ENCODE measurements at regions not wholly inside any gene's neighbourhood (a gene's known extent, or its start where the extent isn't known, plus 50 kb on each side); places are given as distances from the start of the nearest gene placed in this dataset.

DNA sequence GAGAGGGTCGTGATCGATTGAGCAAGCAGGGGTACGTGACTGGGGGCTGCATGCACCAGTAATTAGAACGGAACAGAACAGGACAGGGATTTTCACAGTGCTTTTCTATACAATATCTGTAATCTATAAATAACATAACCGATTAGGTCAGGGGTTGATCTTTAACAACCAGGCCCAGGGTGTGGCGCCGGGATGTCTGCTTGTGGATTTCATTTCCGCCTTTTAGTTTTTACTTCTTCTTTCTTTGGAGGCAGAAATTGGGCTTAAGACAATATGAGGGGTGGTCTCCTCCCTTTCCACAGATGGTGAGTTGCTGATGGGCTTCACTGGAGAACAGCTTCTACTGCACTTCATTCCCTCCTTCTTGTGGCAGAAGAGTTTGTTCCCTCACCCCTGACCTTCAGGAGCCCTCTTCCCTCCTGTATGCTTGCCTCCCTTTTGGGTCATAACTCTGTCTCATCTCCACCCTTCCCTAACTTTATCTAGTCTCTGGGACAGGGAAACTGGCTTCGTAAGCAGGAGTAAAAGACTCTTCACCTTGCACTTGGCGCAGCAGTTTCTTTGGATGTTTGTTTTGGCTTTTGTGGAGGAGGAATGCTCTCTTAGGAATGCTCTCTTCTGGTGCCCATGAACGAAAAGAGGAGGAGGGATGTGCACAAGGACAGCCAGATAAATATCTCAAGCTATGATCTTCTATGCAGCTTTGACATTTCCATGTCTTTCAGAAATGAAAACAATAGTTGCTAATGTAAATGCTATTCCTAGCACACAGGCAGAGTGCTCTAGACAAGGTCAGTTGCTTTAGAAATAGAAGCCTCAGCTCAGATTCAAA lies 139.8 kb upstream of the RPS23 start:
- no peaks in the 10 kb centered on the region for H3K36me3 ChIP-seq
- no peaks in the 10 kb centered on the region for H3K27me3 ChIP-seq (replicated peaks)
- H3K4me3 ChIP-seq: no peak overlapping the region
- H3K9me3 ChIP-seq (replicated peaks): no peaks in the 10 kb centered on the region
- H3K27ac ChIP-seq: no peak overlapping the region
- H3K4me1 ChIP-seq (replicated peaks): peaks cover 32% of the 10 kb centered on the region
- no peak for DNase-seq (ENCODE audit: low read depth in 1 of 2, low spot score in 2 of 2)

DNA sequence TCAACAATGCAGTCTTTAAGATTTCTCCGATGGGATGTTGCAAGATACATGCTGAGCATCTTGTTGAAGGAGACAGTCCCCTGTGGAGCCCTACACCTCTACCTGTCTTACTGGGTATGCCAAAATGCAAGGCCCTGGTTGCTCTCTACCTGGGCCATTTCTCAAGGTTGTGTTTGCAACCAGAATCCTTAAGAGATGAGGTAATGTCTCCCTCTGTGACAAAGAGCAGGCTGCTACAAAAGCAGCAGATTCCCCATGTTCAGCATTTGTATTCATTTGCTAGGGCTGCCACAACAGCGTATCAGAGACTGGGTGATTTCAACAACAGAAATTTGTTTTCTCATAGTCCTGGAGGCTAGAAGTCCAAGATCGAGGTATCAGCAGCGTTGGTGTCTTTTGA lies 138.4 kb upstream of the RPS23 start:
- H3K9me3 ChIP-seq (replicated peaks): no peaks in the 10 kb centered on the region
- no peaks in the 10 kb centered on the region for H3K36me3 ChIP-seq
- H3K27me3 ChIP-seq (replicated peaks): no peaks in the 10 kb centered on the region
- no peak overlapping the region for H3K4me3 ChIP-seq
- peaks cover 34% of the 10 kb centered on the region for H3K4me1 ChIP-seq (replicated peaks)
- no peak overlapping the region for H3K27ac ChIP-seq
- DNase-seq (ENCODE audit: low read depth in 1 of 2, low spot score in 2 of 2): no peak

DNA sequence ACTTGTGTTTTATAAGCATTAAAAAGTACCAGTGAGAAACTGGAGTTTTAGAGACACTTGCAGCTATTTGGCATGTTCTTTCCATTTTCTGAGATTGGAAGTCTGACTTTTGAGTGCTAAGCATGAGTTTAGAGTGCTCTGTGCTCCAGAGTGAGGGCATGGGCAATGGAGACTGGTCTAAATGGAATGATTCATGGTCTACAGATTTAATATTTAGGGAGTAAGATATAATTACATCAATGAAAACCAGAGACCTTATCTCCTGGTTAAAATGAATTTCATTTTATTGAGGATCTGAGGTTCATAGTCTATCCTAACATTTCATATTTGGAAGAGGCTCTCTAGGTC lies 135.9 kb upstream of the RPS23 start:
- peak overlapping the region; percentile 59 for H3K27ac ChIP-seq
- H3K9me3 ChIP-seq (replicated peaks): no peaks in the 10 kb centered on the region
- no peaks in the 10 kb centered on the region for H3K36me3 ChIP-seq
- no peaks in the 10 kb centered on the region for H3K27me3 ChIP-seq (replicated peaks)
- DNase-seq (ENCODE audit: low read depth in 1 of 2, low spot score in 2 of 2): no peak
- peaks cover 23% of the 10 kb centered on the region for H3K4me1 ChIP-seq (replicated peaks)
- H3K4me3 ChIP-seq: no peak overlapping the region

DNA sequence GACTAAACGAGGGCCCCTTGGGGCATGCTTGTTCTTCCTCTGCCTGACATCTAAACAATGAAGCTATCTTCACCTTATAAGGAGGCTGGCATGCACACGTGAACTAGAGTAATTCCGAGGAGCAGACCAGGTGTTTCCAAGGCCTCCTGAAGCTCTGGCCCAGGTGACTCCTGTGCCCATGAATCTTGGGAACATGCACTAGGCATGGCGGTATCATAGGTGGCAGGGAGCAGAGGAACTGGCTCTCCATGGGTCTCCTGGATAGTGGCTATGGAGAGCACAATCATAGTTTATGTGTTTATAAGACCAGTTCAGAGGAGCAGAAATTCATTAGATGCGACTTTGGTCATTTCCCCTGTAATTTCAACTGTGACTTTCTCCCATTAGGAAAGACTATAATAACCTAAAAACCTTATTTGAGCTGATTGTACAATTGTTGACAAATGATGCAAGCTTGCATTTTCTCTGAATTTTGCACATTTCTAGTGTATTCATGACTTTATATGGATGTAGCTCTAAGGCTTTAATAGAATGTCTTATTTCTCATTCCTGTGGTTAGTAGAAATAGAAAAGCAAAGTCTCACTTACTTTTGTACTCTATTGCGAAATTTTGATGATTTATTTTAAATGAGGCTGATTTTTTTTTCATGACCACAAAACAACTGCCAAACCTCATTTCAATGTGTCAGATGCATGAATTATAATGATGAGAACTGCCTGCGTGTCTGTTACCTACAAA lies 135.3 kb upstream of the RPS23 start:
- H3K4me3 ChIP-seq: no peak overlapping the region
- H3K9me3 ChIP-seq (replicated peaks): no peaks in the 10 kb centered on the region
- DNase-seq (ENCODE audit: low read depth in 1 of 2, low spot score in 2 of 2): peak in 1 of 2 experiments; percentile 67
- no peaks in the 10 kb centered on the region for H3K27me3 ChIP-seq (replicated peaks)
- H3K36me3 ChIP-seq: no peaks in the 10 kb centered on the region
- H3K27ac ChIP-seq: peak overlapping the region; percentile 59
- H3K4me1 ChIP-seq (replicated peaks): peaks cover 23% of the 10 kb centered on the region

DNA sequence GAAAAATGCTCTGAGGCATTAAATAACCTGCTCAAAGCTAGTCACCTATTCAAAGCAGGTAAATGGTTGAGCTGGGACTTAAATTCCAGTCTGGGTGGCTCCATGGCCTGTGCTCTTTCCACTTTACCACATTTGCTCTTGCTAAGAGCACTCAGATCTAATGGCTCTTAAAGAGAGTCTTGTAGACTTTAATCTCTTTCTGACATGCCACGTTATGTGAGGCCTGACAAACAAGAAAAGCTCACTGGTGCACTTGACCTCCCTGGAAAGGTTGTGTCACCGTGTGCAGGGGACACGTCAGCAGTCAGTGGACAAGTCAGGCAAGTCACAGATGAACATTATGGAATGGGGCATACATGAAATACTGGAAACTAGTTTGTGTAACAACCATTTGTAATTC lies 129.9 kb upstream of the RPS23 start:
- no peak for DNase-seq (ENCODE audit: low read depth in 1 of 2, low spot score in 2 of 2)
- Histone ChIP-seq H3K36me3 (no peaks in the 10 kb centered on the region), H3K4me1 (replicated peaks) (peaks cover 32% of the 10 kb centered on the region), H3K9me3 (replicated peaks) (peaks cover 8% of the 10 kb centered on the region), H3K4me3 (no peak overlapping the region), H3K27me3 (replicated peaks) (no peaks in the 10 kb centered on the region), H3K27ac (no peak overlapping the region)

DNA sequence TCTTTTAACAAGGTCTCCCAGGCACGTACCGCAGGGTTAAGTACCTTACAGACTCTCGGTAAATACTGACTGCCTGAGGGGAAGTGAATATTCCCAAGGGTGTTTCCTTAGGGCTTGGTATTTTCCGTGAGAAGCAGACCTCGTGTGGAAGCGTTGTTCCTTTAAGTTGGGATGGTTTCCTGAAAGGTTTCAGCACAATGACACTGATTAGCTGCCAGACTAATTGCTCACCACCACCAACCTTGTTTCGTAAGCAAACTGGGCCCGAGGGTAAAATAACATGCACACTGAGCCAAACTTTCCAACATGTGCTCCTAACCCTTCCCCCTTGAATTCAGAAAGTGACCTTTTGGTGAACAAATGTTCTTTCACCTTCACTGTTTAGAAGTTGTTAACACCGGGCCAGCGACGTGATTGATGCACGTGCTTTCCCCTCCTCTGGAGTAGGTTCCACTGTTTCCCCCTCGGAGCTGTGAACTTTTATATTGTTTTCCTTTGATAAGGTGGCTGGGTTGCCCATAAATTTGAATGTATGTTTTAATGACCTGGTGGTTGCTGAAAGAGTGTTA lies 128.1 kb upstream of the RPS23 start:
- Histone ChIP-seq H3K4me3 (no peak overlapping the region), H3K27ac (peak overlapping the region; percentile 99)

DNA sequence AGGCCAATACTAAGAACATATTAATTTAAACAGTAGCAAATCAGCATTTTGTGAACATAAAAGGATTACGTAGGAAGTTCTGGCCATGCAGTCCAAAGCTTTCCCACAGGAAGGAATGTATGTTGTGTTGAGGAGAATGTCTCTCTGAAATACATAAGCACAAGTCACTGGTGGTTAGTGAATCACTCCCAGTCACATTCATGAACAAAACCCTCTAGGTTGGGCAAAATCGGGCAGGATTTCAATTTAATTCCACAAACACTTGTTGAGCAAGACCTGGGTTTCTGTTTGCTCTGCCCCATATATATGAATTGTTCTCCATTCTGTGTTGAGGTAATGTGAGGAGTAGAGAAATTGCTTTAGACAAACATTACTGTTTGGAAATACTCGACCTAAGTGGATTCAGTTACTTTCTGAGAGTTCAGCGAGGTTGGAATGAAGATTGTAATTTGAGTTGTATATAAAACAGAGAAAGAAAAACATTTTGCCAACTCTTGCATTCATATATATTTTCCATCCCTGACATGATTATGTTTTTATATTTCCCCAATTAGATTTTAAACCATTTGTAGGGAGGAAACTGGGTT lies 127.6 kb upstream of the RPS23 start:
- no peak overlapping the region for H3K4me3 ChIP-seq
- H3K27ac ChIP-seq: peak overlapping the region; percentile 99
- H3K9me3 ChIP-seq (replicated peaks): peaks cover 8% of the 10 kb centered on the region
- H3K36me3 ChIP-seq: no peaks in the 10 kb centered on the region
- peak; percentile 69 to 91 for DNase-seq (ENCODE audit: low read depth in 1 of 2, low spot score in 2 of 2)
- H3K27me3 ChIP-seq (replicated peaks): no peaks in the 10 kb centered on the region
- peaks cover 29% of the 10 kb centered on the region for H3K4me1 ChIP-seq (replicated peaks)

More for the DNA sequence above, 128.1 kb upstream of the RPS23 start:
- Histone ChIP-seq H3K27me3 (replicated peaks) (no peaks in the 10 kb centered on the region), H3K4me1 (replicated peaks) (peaks cover 29% of the 10 kb centered on the region), H3K9me3 (replicated peaks) (peaks cover 8% of the 10 kb centered on the region), H3K36me3 (no peaks in the 10 kb centered on the region)
- peak; percentile 70 to 85 for DNase-seq (ENCODE audit: low read depth in 1 of 2, low spot score in 2 of 2)

DNA sequence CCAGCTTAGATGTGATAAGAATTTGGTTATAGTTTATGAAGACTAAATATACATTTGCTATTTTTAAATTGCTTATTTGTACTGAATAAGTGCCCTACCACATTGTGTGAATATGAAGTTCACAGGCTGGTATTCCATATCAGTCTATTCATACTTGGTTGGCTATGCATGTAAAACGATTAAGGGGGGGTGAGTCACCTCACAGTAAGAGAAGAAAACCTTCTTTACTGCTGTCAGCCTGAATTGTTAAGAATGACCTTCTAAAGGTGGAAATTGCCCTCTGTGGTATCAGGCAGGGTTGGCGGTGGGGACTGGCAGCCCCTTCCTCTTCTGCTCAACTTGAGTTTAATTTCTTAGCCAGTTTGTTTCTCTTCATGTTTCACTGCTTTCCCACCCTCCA lies 127.0 kb upstream of the RPS23 start:
- H3K4me1 ChIP-seq (replicated peaks): peaks cover 29% of the 10 kb centered on the region
- DNase-seq (ENCODE audit: low read depth in 1 of 2, low spot score in 2 of 2): peak in 1 of 2 experiments; percentile 84
- H3K9me3 ChIP-seq (replicated peaks): peaks cover 8% of the 10 kb centered on the region
- peak overlapping the region; percentile 99 for H3K27ac ChIP-seq
- H3K4me3 ChIP-seq: no peak overlapping the region
- H3K27me3 ChIP-seq (replicated peaks): no peaks in the 10 kb centered on the region
- H3K36me3 ChIP-seq: no peaks in the 10 kb centered on the region

DNA sequence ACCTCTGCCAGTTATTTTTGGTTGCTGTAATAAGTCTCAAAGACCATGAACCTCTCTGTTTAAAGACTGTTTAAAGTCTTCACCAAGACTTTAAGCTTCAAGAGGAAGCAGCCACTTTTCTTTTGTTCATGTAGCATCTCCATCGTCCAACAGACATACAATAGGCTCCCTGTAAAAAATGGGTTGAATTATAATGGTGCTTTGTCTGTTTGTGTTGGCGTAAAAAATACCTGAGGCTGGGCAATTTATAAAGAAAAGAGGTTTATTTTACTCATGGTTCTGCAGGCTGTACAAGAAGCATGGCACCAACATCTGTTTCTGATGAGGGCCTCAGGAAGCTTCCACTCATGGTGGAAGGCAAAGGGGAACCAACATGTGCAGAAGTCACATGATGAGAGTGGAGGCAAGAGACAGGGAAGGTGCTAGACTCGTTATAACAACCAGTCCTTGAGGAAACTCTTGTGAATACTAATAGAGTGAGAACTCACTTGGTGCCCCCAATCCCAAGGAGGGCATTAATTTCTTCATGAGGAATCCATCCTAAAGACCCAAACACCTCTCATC lies 126.3 kb upstream of the RPS23 start:
- Histone ChIP-seq H3K36me3 (no peaks in the 10 kb centered on the region), H3K27me3 (replicated peaks) (no peaks in the 10 kb centered on the region), H3K4me1 (replicated peaks) (peaks cover 29% of the 10 kb centered on the region), H3K4me3 (no peak overlapping the region), H3K9me3 (replicated peaks) (peaks cover 8% of the 10 kb centered on the region), H3K27ac (peak overlapping the region; percentile 99)
- no peak for DNase-seq (ENCODE audit: low read depth in 1 of 2, low spot score in 2 of 2)

DNA sequence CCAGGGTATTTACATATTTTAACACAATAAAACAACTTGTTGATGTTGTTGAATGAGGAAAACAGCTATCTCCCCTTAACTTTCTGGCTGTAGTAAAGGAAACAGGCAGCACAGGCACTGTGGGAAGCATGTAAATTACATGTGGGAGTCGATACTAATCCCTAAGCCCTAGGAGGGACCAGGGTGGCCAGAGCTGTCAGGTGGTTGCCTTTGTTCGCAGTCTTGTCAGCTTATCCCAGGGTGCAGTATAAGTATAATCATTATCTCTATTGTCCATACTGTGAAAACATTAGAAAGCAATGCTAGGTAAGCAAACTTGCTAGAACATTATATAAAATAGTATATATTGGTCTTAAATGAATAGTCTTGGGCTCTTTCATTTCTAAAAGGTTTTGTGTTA lies 125.6 kb upstream of the RPS23 start:
- DNase-seq (ENCODE audit: low read depth in 1 of 2, low spot score in 2 of 2): no peak
- Histone ChIP-seq H3K27me3 (replicated peaks) (no peaks in the 10 kb centered on the region), H3K36me3 (no peaks in the 10 kb centered on the region), H3K9me3 (replicated peaks) (peaks cover 8% of the 10 kb centered on the region), H3K27ac (no peak overlapping the region), H3K4me1 (replicated peaks) (peaks cover 29% of the 10 kb centered on the region), H3K4me3 (no peak overlapping the region)

DNA sequence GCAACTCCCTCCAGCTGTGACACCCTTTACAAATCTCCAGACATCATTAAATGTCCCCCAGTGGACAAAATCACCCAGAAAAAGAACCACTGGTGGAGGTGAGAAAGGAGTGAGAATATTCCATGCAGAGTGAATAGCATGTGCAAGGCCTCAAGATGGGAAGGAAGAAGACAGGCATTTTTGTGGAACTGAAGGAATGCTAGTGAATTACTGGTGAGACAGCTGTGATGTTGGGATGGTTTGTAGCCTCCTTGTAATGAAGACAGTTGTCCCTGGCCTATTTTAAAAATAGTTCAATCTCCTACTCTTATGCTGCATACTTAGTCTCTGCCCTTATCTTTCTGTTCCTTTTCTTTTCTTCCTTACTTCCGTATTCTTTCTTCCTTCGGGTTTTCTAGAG lies 124.9 kb upstream of the RPS23 start:
- H3K9me3 ChIP-seq (replicated peaks): peaks cover 8% of the 10 kb centered on the region
- no peaks in the 10 kb centered on the region for H3K36me3 ChIP-seq
- no peaks in the 10 kb centered on the region for H3K27me3 ChIP-seq (replicated peaks)
- H3K27ac ChIP-seq: no peak overlapping the region
- H3K4me1 ChIP-seq (replicated peaks): peaks cover 35% of the 10 kb centered on the region
- no peak overlapping the region for H3K4me3 ChIP-seq
- DNase-seq (ENCODE audit: low read depth in 1 of 2, low spot score in 2 of 2): no peak

DNA sequence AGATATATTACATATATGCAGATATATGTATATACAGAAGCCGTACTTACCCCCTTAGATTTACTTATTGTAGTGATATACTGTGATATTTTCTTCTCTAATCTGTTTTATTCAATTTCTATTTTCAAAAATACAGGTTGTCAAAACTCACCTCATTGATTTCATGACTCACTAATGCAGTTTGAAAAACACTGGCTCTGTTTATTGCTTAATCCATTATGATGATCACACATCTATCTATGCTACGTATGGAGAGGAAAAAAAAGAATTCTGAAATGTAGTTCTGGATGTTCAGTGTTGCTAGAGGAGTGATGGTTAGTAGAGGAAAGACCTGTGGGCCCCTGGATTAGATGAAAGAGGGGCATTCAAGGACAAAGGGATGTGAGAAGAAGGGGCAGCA lies 121.0 kb upstream of the RPS23 start:
- H3K4me1 ChIP-seq (replicated peaks): peaks cover 31% of the 10 kb centered on the region
- H3K36me3 ChIP-seq: no peaks in the 10 kb centered on the region
- DNase-seq (ENCODE audit: low read depth in 1 of 2, low spot score in 2 of 2): no peak
- H3K4me3 ChIP-seq: no peak overlapping the region
- no peaks in the 10 kb centered on the region for H3K27me3 ChIP-seq (replicated peaks)
- H3K9me3 ChIP-seq (replicated peaks): peaks cover under 1% of the 10 kb centered on the region
- no peak overlapping the region for H3K27ac ChIP-seq

DNA sequence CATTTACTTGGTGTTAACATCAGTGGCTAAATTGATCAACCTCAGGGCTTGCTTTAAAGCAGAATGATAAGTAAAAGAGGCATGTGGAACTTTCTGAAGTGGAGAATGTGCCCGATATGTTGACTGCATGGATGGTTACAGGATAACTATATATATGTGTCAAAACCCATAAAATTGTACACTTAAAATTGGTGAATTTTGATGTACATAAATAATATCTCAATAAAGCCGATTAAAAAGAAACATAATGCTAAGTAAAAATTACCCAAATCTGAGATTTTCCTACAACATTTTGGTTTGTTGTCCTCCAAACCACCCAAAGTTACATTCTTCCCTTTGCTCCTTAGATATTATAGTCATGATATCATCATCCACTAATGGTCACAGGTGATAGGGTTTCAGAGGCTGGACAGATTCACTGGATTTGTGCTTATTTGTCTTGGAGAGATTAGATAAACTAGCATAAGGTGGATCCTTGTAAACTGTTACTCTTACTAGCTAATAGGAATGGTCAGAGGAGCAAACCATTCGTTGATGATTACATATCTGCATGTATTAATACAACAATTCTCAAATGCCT lies 119.7 kb upstream of the RPS23 start:
- Histone ChIP-seq H3K27me3 (replicated peaks) (no peaks in the 10 kb centered on the region), H3K4me3 (no peak overlapping the region), H3K27ac (no peak overlapping the region), H3K36me3 (no peaks in the 10 kb centered on the region), H3K9me3 (replicated peaks) (no peaks in the 10 kb centered on the region), H3K4me1 (replicated peaks) (peaks cover 31% of the 10 kb centered on the region)
- no peak for DNase-seq (ENCODE audit: low read depth in 1 of 2, low spot score in 2 of 2)

Data from SJSA1 (cell line).